NB4 (cell line): ENCODE measurements at regions not wholly inside any gene's neighbourhood (a gene's known extent, or its start where the extent isn't known, plus 50 kb on each side); places are given as distances from the start of the nearest gene placed in this dataset.

Source experiments
- DNase-seq: peaks from one replicate; pipeline ENCODE4 v3.0.0; 2010; ENCODE audit warnings: low read depth
- H3K4me3 ChIP-seq: one replicate; pipeline ENCODE4 v1.5.1; 2011; ENCODE audit warnings: mild to moderate bottlenecking, low read depth, low read length, moderate library complexity
- MAX ChIP-seq: IDR thresholded peaks from 2 replicates; pipeline ENCODE4 v1.6.1; 2011; ENCODE audit warnings: low read depth, low read length
- MYC ChIP-seq: IDR thresholded peaks from 2 replicates; pipeline ENCODE4 v1.6.1; 2011; ENCODE audit warnings: low read depth, low read length
- POLR2A ChIP-seq: IDR thresholded peaks from 2 replicates; pipeline ENCODE4 v1.6.1; 2011; ENCODE audit warnings: mild to moderate bottlenecking; ENCODE audit not compliant: insufficient read length; ENCODE audit errors: extremely low read depth
- TF ChIP-seq, protein P1 (sequence below): IDR thresholded peaks from one replicate; pipeline ENCODE4 v1.5.1; 2012; ENCODE audit warnings: low read depth, low read length

DNA sequence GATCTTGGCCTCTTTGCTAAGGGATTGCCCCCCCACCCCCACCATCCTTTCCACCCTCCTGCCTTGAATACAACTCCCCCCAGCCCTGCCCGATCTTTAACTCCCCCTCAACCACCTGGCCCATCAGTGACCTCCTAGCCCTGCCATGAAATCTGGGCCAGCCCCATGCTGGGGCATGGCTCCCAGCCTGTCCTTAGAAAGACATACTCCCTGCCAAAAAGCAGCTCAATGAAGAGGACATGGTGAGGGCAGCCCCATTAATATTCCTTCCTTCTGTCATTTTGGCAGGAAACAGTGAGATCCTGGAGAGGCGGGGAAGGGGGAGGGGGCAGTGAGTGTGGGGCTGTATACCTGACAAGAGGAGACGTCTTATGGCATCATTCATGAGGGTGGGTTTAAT, 66.8 kb upstream of the DISP3 start:
- no peak overlapping the region for H3K4me3 ChIP-seq
- TF ChIP-seq, protein P1, sequence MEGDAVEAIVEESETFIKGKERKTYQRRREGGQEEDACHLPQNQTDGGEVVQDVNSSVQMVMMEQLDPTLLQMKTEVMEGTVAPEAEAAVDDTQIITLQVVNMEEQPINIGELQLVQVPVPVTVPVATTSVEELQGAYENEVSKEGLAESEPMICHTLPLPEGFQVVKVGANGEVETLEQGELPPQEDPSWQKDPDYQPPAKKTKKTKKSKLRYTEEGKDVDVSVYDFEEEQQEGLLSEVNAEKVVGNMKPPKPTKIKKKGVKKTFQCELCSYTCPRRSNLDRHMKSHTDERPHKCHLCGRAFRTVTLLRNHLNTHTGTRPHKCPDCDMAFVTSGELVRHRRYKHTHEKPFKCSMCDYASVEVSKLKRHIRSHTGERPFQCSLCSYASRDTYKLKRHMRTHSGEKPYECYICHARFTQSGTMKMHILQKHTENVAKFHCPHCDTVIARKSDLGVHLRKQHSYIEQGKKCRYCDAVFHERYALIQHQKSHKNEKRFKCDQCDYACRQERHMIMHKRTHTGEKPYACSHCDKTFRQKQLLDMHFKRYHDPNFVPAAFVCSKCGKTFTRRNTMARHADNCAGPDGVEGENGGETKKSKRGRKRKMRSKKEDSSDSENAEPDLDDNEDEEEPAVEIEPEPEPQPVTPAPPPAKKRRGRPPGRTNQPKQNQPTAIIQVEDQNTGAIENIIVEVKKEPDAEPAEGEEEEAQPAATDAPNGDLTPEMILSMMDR, result no peak
- TF ChIP-seq POLR2A (no peak), MYC (no peak)
- no peak for DNase-seq

DNA sequence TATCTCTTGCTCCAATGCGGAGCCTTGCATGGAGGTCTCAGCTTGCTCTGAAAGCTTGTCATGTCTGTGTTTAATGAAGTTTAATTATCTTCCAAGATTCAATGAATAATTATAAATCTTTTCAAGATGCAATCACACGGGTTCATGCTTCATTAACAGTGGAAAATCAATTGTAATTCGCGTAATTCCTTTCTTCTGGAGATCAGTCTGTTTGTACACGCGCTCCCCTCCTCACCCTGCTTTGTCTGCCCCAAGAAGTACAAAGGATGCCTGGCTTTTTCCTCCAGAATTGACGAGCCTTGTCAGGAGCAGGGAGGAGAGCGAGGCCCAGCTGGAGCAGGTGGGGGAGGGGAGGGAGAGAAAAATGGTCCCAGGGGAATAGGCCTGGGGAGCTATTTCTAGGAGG, 65.0 kb upstream of the DISP3 start:
- DNase-seq, result no peak
- TF ChIP-seq MAX, result no peak
- H3K4me3 ChIP-seq, result no peak overlapping the region

DNA sequence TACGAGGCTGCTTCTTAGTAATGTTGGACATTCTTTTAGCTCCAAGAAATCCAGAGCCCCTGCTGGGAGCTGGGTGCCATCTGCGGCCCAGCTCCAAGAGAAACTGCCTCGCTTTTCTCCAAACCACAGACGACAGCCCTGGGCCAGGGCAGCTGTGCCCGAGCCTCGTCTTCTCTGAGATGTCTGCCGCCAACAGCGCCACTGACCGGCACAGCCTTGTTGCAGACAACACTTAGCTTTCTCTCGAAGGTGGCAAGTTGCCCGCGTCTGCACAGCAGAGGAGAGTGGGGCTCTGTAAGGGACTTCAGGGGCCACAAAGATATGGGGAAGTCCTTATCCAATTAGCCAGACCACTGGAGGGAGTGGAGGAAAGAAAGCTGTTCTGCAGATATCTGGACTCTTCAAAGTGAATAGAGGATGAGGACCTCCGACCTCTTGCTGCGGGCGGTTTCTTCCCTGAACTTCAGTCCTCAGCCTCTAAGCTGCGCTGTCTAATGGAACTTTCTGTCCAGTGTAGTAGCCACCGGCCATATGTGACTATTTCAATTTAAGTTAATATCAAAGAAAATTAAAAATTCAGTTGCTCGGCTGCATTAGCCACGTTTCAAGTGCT, 63.9 kb upstream of the DISP3 start:
- no peak overlapping the region for H3K4me3 ChIP-seq
- no peak for DNase-seq
- TF ChIP-seq, protein P1, result no peak
- TF ChIP-seq MYC, result no peak
- TF ChIP-seq POLR2A, result no peak
- no peak for TF ChIP-seq MAX

DNA sequence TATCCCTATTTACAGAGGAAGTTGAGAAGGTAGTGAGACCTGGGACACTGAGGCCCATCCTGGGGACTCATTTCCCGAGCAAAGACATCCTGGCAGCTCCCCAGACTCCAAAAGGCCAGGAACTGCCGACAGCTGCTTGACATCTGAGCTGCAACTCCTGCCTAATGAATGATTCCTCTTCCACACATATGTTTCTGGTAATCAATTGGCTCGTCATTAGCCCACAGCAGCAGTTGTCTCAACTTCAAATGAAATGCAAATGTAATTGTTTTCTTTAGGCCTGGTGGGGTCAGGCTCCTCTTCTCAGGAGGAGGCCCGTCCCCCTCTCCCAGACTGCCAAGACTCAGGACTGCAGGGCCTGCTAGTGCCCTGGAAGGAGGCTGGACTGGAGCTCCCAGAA, 61.8 kb upstream of the DISP3 start:
- no peak overlapping the region for H3K4me3 ChIP-seq
- TF ChIP-seq, protein P1, result no peak
- TF ChIP-seq POLR2A, result no peak
- no peak for TF ChIP-seq MYC
- TF ChIP-seq MAX, result no peak
- DNase-seq, result no peak

- DNase-seq, result no peak
Measured at GRCh38 chr1:11418056-11418455, 60.9 kb upstream of the DISP3 start.

GRCh38 chr1:11421443-11421842, 57.5 kb upstream of the DISP3 start:
- no peak overlapping the region for H3K4me3 ChIP-seq
- no peak for DNase-seq
- TF ChIP-seq MYC (no peak), POLR2A (no peak), MAX (no peak)
- TF ChIP-seq, protein P1, result no peak

More at GRCh38 chr1:11418056-11418455, 60.9 kb upstream of the DISP3 start:
- no peak overlapping the region for H3K4me3 ChIP-seq
- TF ChIP-seq MYC, result no peak

DNA sequence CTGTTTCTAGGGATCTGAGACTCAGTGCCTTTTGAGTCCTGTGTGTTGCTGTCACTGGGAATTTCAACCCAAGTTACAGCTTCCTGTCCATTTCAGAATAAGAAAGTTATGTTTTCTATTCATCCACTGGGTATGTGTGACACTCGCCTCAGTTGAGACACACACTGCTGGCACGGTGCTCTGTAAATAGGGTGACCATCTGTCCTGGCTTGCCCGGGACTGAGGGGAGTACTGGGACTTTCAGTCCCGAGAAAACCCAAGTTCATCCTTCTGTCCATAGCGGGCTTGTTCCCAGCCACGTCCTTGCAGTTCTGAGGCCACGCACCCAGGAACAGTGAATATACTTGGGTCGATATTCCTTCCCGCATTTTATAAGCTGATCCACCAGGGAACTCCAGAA, 56.3 kb upstream of the DISP3 start:
- no peak overlapping the region for H3K4me3 ChIP-seq
- DNase-seq, result no peak
- TF ChIP-seq POLR2A (no peak), MYC (no peak), MAX (no peak)
- TF ChIP-seq, protein P1, result no peak
